GM19397 (cell line): ENCODE measurements at regions not wholly inside any gene's neighbourhood (a gene's known extent, or its start where the extent isn't known, plus 50 kb on each side); places are given as distances from the start of the nearest gene placed in this dataset.
"Not testable (repeated sequence)": the region's sequence is repeated elsewhere in the genome, so short reads cannot be mapped to it uniquely, and the experiment has no call there.

ENCODE experiments used
- ATAC-seq: cut with Tn5 transposase; IDR thresholded peaks from one replicate; pipeline ENCODE4 v1.9.1; 2021; ENCODE audit warnings: mild to moderate bottlenecking, moderate library complexity; ENCODE audit not compliant: unreplicated experiment

- ATAC-seq, result no peak
Measured at GRCh38 chr11:98061858-98062257, 958.9 kb upstream of the CNTN5 start.

DNA sequence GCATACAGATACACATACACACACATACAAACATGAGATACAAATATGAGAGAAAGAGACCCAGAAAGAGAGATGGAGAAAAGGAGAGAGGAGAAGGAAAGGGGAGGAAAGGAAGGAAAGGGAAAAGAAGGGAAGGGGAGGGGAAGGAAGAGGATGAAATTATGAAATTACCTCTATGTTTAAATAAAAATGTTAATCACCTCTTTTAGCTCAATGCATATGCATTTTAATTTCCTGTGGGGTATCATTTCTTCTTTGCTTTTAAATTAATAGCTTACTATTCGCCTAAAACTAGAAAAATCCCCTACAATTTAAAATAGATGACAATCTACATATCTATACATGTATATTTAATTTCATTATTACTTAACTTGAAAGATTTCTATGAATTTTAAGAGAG lies 958.0 kb upstream of the CNTN5 start:
- ATAC-seq, result no peak

DNA sequence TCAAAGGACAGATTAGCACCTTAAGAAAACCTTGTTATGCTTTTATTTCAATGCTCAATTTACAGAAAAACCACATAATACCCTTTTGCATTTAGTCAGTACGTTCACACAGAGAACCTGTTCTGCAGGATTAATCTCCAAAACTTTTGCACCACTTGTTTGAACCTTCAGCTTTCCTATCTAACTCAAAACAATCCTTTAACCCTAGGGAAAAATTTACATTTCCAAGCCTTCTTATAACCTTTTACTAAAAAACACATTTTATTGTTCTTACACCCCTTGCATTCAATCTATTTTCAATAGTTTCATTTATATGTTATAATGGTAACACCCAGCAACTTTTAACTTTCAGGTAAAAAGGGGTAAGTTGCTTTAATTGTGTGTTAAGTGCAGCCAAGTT lies 952.5 kb upstream of the CNTN5 start:
- no peak for ATAC-seq

- not testable (repeated sequence) for ATAC-seq
Measured at GRCh38 chr11:98069147-98069546, 951.6 kb upstream of the CNTN5 start.

DNA sequence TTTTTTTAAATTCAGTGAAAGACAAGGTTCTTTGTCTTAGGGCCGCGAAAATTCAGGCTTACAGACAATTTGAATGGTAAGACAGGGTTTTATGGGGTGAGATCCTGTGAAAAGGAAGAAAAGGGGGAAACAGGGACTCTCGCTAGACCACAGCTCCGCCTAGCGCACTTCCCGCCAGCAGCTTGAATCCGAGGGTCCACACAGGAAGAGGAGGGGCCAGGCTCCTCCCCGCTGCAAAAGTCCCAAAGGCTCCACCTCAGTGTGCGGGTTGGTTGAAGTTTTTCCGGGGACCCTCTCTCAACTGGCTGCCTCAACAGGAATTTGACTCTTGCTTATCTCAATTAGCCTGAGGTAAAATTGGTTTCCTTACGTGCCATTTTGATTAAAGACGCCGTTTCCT lies 950.9 kb upstream of the CNTN5 start:
- no peak for ATAC-seq

- ATAC-seq, result no peak
Measured at GRCh38 chr11:98090861-98091505, 929.8 kb upstream of the CNTN5 start.

GRCh38 chr11:98099371-98099770 lies 921.4 kb upstream of the CNTN5 start:
- no peak for ATAC-seq

GRCh38 chr11:98100689-98101088 lies 920.1 kb upstream of the CNTN5 start:
- no peak for ATAC-seq

- no peak for ATAC-seq
Measured at GRCh38 chr11:98101329-98101728, 919.4 kb upstream of the CNTN5 start.

- no peak for ATAC-seq
Measured at GRCh38 chr11:98104249-98104648, 916.5 kb upstream of the CNTN5 start.

DNA sequence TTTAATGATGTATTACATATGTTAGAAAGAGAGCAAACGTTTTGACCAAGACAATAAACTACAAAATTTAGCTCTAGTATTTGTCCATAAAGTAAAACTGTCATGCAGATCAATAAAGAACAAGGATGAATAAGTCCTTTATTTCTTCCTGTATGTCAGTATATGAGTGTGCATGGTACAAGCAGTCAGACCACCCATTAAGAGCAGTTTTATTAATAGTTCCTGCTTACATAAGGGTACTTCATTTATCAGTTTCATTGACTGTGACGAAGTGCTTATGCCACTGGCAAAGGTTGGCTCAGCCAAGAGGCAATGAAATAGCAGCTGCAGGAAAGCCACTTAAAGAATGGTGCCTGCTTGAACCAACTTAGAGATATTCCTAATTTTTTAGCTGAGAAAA lies 913.0 kb upstream of the CNTN5 start:
- no peak for ATAC-seq

GRCh38 chr11:98110030-98110429 lies 910.7 kb upstream of the CNTN5 start:
- ATAC-seq, result no peak

DNA sequence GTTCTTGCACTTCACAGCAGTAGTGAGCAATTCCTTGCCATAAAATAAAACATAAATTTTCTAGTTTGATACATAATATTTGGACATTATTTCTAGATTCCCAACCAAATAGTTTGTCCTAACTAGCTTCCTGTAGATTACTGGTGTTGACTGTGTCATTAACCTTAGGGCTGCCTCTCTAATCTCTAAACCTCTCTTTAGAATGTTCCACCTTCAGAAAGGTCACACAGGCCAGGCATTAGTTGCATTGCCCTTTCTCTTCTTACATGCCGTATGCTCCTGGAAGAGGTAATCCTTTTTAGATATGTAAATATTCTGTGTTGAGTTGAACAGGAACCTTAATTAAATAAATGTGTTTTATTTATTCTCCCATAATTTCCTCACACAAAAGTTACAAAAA lies 904.9 kb upstream of the CNTN5 start:
- no peak for ATAC-seq

DNA sequence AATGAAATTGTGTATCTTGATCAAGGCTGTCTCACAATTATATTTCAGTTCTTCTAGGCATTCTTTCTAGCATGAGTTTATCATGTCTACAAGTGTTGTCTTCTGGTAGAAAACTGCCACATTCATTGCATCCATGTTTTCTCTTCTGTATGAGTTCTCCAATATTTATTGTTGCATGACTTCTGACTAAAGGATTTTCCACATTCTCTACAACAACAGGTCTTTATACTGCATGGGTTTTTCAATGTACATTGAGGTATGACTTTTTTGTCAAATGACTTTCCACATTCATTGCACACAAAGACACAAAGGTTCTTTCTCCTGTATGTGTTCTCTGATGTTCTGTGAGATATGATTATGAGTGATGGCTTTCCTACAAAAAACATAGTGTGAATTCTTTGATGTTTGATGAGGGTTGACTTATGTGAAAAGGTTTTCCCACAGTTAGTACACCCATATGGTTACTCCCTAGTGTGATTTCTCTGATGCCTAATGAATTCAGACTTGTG lies 890.6 kb upstream of the CNTN5 start:
- no peak for ATAC-seq

GRCh38 chr11:98136357-98136756 lies 884.4 kb upstream of the CNTN5 start:
- ATAC-seq, result no peak

- no peak for ATAC-seq
Measured at GRCh38 chr11:98137437-98137836, 883.3 kb upstream of the CNTN5 start.

- ATAC-seq, result no peak
Measured at GRCh38 chr11:98143661-98144060, 877.1 kb upstream of the CNTN5 start.

- no peak for ATAC-seq
Measured at GRCh38 chr11:98153752-98154151, 867.0 kb upstream of the CNTN5 start.

GRCh38 chr11:98155696-98156095 lies 865.1 kb upstream of the CNTN5 start:
- no peak for ATAC-seq

DNA sequence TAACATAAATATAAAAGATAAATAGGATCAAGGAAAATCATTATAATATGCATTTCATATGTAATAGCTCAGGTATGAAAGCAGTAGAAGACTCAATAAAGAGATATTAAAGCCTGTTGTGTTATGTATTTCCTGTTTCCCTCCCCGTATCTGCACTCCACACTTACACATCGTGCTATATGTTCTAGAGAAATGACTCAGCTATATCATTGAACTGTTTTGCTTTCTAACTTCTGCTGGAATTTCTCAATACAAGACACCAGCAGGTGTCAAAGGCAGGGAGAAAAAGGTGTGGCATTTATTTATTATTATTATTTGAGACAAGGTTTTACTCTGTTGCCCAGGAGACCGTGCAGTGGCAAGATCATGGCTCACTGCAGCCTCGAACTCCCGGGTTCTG lies 842.8 kb upstream of the CNTN5 start:
- ATAC-seq, result no peak

DNA sequence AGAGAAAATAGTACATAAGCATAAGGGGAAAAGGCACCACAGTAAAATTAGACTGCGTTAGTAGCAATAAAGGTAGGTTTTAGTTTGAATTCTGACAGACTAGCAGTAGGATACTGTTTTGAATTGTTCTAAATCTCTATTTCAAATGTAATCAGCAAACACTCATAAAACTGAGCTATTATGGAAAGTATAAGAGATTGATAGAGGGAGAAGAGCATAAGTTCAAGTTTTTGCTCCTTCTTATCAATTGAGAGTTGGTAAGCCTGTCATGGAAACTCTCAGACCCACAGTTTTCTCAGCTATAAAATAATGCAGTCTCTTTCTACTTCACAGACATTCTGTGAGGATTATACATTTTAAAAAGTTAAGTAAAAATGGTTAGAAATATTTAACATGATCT lies 840.2 kb upstream of the CNTN5 start:
- ATAC-seq, result no peak

DNA sequence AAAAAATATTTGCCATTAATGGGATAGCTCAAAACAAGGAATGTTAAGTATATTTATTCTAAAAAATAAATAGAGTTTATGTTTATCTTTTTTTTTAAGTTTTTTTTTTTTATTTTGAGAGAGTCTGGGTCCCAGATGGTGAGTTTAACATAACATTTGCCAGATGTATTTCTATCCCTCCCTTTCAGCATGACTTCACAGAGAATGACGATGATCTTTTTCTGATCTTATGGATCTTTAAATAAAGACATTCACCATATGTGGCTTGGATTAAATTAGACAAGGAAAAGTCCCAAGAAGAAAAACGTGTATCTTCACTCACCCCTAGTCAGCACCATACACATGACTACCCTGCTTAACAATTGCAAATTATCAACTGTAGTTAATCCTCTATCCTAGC lies 839.8 kb upstream of the CNTN5 start:
- ATAC-seq, result no peak

GRCh38 chr11:98183034-98183433 lies 837.7 kb upstream of the CNTN5 start:
- no peak for ATAC-seq
